NCI-H510A treated with DMSO at 0.1 percent for 48 hours (cell line): ENCODE measurements at regions not wholly inside any gene's neighbourhood (a gene's known extent, or its start where the extent isn't known, plus 50 kb on each side); places are given as distances from the start of the nearest gene placed in this dataset.

ENCODE experiments used
- DNase-seq: peaks from one replicate; lab custom pipeline; 2025; lab: John Stamatoyannopoulos, UW

DNA sequence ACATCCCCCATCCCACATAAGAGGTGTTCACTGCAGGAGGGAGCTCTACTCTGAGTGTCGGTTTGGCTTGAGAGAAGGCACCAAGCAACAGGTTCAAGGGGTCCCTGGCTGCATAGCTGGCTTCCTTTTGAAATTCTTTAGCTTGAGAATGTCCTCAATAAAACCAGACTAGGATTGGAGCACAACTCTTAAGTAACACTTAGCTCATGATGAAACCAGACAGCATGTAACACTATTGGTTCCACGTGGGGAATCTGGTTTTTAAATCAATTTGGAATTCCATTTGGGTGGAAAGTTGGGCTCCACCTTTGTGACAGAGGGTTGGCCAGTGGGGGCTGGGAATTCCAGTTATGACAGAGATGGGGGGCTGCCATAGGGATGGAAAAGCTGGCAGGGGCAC, 281.2 kb downstream of the TLE3 start:
- DNase-seq, result no peak

- no peak for DNase-seq
These were observed 279.2 kb downstream of the TLE3 start for GRCh38 chr15:69818529-69818928.

DNA sequence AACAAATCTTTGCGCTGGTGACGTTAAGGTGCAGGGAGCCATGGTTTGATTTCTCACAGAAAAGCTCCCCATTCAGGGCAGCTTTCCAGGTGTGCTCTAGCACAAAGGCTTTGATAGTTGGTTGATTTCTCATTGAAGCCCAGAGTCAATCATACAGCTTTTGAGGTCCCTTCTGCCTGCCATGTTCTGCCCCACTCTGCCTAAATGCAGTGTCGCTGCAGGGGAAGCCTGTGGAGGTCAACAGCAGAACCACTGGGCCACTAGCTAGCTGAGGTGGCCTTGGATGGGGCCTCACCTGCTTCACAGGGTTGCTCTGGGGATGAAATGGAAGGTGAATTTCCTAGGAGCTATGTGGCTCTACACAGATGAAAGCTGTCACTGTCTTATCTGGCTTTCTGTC, 278.3 kb downstream of the TLE3 start:
- no peak for DNase-seq

DNA sequence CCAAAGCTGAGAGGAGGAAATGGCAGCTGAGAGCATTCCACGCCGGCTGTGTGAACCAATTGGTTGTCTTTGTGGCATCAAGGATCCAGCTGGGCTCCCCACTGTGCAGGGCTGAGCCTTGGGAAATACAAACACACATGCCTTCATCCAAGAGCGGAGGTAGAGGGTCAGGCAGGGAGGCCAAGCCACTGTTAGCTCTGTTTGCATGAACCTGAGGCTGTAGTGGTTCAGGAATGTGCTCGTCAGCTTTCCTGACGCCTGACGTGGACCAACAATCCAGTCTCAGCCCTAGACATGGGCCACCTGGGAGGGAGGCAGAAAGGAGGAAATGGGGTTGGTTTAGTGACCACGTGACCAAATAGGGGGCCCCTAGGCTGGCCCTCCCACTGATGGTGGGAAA, 276.9 kb downstream of the TLE3 start:
- DNase-seq, result peak; percentile 31

DNA sequence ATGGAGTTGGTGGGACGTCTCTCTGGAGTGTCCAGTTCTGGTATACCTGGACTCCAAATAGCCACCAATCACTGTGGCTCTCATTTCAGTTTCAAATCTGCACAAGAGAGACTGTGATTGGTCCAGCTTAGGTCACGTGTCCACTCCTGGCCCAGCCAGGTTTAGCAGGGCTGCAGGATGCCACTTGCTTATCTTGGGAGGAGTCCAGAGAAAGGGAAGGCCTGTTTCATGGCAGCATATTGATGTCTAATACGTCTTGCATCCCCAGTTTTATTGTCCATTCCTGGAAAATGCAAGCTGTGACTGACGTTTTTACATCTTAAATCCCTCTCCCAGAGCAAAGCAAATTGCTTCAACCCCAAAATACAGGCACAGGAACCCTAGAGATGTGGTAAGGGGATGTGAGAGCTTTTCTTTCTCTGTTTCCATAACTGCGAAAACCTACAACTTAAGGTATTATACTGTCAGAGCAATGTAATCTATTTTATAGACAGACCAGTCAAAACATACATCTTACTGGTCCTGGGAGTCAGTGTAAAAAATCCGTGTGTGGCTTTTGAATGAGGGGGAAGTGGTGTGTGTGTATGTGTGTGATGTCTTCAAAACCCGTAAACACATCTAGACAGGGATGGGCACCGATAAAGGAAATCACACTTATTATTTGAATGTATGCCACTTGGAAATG, 274.4 kb downstream of the TLE3 start:
- DNase-seq, result no peak

DNA sequence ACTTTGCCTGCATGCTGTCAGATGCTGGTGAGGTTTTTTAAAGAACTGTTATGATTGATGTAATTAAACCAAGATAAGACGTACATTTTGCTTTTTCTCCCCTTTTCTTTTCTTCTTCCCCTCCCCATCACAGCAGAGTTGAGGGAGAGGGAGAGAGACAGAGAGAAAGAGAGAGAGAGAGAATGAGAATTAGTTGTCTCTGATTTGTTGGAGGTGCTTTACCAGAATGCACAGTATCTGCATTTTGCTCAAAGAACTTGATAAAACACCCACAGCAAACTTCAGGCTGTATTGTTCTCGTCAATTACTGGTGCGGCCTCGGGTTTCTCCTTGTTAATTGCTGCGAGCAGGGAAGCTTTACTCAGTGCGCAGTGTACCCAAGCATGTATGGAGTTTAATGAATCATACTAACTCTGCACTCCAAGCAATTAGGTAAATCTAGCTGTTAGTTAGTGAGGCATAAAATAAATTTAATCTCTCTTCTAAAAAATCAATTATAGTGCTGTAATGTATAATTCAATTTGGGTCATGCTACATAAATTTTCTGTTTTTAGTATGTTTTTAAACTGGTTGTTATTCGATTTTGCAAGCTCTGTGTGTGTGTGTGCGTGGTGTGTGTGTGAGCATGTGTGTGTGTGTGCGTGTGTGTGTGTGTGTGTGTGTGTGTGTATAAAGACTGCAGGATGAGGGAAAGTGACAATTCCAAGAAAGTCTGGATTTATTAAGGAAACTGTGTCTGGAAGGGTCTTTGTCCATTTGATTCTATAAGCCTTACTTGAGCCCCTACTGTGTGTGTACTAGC, 273.4 kb downstream of the TLE3 start:
- no peak for DNase-seq

DNA sequence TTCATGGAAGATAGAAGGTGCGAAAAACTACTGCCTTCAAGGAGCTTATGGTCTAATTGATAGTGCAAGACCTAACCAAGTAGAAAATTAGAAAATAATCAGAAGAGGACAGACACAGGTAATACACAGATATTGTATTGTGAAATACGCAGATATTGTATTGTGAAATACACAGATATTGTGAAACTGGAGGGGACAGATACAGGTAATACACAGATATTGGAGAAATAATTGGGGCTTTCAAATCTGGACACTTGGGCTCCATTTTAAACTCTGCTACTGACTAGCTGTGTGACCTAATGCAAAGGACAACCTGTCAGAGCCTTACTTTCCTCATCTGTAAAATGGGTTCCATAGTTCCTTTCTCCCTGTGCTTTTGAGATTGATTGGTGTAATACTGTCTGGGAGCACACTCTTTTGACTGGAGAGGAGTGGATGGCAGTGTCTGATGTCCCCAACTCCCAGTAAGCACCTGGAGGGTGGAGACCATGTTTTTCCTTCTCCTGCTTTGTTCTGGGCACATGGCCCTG, 272.8 kb downstream of the TLE3 start:
- no peak for DNase-seq

- DNase-seq, result no peak
These were observed 271.5 kb downstream of the TLE3 start for GRCh38 chr15:69825941-69826818.

DNA sequence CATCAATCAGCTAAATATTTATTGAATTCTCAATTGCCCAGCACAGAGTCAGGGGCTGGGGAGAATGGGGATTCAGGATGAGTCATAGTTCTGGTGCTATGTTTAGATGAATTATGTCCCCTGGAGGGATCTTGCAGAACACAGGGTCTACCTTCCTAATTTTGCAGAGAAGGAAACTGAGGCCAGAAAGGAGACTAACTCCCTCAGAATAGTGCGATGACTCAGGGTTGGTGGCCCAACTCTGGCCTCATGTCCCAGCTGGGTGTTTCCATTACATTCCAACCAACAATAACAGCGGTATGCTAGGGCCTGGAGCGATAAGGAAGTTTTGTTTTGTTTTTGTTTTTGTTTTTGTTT, 270.9 kb downstream of the TLE3 start:
- no peak for DNase-seq

GRCh38 chr15:69827751-69828150, 270.0 kb downstream of the TLE3 start:
- no peak for DNase-seq

- DNase-seq, result no peak
These were observed 269.4 kb downstream of the TLE3 start for GRCh38 chr15:69828181-69828828.

GRCh38 chr15:69829974-69830373, 267.7 kb downstream of the TLE3 start:
- DNase-seq, result no peak

DNA sequence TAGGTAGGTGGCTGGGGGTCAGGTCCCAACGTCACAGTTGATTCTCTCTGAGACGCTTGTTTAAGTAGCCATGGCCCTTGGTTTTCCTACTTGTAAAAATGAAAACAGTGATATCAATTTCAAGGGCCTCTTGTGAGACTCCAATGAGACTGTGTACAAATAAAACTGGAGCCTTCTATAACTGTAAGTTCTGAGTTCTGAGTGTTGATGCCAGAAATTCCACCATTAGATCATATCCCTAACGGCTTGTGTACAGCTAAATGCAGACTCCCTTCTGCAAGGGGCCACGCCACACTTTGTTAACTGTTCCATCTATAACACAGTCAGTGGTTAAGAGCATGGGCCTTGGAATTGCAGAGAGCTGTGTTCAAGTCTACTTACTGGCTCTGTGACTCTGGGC, 267.3 kb downstream of the TLE3 start:
- DNase-seq, result peak; percentile 19

GRCh38 chr15:69830876-69831275, 266.8 kb downstream of the TLE3 start:
- no peak for DNase-seq

DNA sequence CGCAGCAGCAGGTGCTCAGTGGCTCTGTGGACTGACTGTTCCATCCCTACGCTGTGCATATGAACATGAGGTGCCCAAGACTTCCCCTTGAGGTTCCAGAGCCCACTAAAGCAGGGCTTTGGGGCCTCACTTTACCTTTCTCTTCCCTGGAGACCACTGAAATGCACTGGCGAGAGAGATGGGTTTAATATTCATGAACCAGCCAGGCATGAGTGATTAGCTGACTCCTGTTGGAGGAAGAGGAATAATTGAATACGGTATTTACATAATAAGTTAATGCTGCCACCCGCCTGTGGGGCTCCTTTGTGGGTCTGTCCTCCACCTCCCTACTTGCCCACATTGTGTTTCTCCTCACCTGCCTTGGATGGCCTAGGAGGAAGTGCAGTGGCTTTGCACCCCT, 263.4 kb downstream of the TLE3 start:
- no peak for DNase-seq

DNA sequence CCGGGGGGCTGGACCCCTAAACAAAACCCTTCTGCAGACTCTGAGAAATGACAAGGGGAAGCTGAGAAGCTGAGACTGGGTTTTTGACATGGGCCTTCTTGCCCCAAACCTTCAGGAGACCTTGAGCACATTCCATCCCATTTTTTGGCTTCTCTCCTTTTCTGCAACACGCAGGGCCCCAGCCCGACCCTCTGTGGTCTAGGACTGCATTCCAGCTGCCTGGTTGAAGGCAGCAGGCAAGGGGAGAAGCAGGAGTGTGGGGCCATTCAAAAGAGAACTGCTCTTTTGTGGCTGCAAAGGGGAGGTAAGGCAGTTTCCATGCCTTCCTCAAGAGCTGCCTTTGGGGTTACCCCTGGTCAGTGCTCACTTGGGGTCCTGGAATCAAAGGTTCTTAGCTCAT, 263.0 kb downstream of the TLE3 start:
- DNase-seq, result no peak

DNA sequence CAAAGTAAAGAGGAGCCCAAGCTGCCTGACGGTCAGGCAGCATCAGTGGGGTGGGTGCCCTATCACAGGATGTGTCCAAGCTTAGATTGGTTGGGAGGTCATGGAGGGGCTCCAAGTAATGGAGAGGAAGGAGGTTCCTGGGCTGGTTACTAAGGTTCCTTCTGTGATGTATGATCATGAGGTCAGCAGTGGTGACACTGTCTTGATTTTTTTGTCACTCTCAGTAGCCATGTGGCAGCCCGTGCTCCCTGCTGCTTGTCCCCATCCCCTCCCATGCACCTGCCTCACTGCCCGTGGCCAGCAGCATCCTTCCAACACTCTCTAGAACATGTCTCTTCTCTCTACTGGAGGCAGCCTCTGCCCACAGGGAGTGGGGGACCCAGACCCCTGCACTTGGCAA, 261.7 kb downstream of the TLE3 start:
- DNase-seq, result no peak

GRCh38 chr15:69836526-69837230, 261.0 kb downstream of the TLE3 start:
- no peak for DNase-seq

DNA sequence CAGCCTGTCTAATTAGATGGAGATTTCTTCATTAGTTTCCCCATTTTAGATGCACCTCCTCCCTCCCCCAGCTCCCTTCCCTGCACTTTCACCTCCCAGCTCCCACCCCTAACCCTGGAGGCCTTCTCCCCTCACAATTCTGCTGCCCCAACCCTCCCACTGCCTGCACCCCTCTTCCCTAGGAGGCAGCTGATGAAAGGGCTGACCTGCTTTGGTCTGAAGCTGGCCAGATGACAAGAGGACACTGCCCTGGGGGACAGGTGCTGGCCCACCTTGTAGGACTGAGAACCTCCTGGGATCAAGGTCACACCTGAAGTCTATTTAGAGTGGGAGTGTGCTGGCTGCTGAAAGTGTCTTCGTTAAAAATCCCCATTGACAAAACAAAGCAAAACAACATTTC, 259.4 kb downstream of the TLE3 start:
- no peak for DNase-seq

DNA sequence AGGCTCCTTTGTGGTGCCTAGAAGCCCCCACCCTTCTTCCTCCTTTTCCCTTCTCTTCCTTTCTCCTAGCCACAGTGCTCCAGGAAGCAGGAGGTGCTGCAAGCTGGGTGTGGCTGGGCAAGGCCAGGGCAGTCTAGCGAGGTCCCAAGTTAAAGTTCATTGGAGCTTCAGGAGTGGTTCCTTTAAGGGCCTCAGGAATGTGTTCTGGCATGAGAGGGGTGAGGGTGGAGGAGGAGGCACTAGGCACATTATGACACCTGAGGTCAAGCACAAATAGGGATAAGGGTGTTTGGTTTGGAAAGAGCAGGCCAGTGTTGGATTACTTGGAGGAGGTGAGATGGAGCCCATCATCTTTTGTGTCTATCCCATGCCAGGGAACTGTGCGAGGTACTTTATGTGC, 258.7 kb downstream of the TLE3 start:
- no peak for DNase-seq

- no peak for DNase-seq
These were observed 256.4 kb downstream of the TLE3 start for GRCh38 chr15:69841113-69841828.
